ENCODE measurements at regions not wholly inside any gene's neighbourhood (a gene's known extent, or its start where the extent isn't known, plus 50 kb on each side); places are given as distances from the start of the nearest gene placed in this dataset.

- no peak for ATAC-seq (replicated peaks)
- Mint-ChIP-seq H3K4me1 (no peaks in the 10 kb centered on the region), H3K4me3 (no peak overlapping the region), H3K27me3 (no peaks in the 10 kb centered on the region), H3K27ac (no peak overlapping the region), H3K9me3 (peaks cover 3% of the 10 kb centered on the region), H3K36me3 (ENCODE audit: low read depth) (no peaks in the 10 kb centered on the region)
Observed at GRCh38 chr1:239067480-239067879, 318.9 kb upstream of the CHRM3 start.

GRCh38 chr1:239067058-239067457 lies 319.3 kb upstream of the CHRM3 start:
- H3K9me3 Mint-ChIP-seq = peaks cover 3% of the 10 kb centered on the region
- no peak overlapping the region for H3K27ac Mint-ChIP-seq
- ATAC-seq (replicated peaks) = no peak
- no peaks in the 10 kb centered on the region for H3K36me3 Mint-ChIP-seq (ENCODE audit: low read depth)
- H3K4me3 Mint-ChIP-seq = no peak overlapping the region
- no peaks in the 10 kb centered on the region for H3K4me1 Mint-ChIP-seq
- no peaks in the 10 kb centered on the region for H3K27me3 Mint-ChIP-seq

- H3K9me3 Mint-ChIP-seq = peaks cover 3% of the 10 kb centered on the region
- ATAC-seq (replicated peaks) = no peak
- H3K27me3 Mint-ChIP-seq = no peaks in the 10 kb centered on the region
- H3K4me1 Mint-ChIP-seq = no peaks in the 10 kb centered on the region
- H3K27ac Mint-ChIP-seq = no peak overlapping the region
- no peak overlapping the region for H3K4me3 Mint-ChIP-seq
- H3K36me3 Mint-ChIP-seq (ENCODE audit: low read depth) = no peaks in the 10 kb centered on the region
Observed at GRCh38 chr1:239061770-239062169, 324.6 kb upstream of the CHRM3 start.

GRCh38 chr1:239058190-239058589 lies 328.2 kb upstream of the CHRM3 start:
- Mint-ChIP-seq H3K27ac (no peak overlapping the region), H3K36me3 (ENCODE audit: low read depth) (no peaks in the 10 kb centered on the region), H3K4me1 (no peaks in the 10 kb centered on the region), H3K27me3 (no peaks in the 10 kb centered on the region), H3K4me3 (no peak overlapping the region), H3K9me3 (peaks cover 8% of the 10 kb centered on the region)
- ATAC-seq (replicated peaks) = no peak

DNA sequence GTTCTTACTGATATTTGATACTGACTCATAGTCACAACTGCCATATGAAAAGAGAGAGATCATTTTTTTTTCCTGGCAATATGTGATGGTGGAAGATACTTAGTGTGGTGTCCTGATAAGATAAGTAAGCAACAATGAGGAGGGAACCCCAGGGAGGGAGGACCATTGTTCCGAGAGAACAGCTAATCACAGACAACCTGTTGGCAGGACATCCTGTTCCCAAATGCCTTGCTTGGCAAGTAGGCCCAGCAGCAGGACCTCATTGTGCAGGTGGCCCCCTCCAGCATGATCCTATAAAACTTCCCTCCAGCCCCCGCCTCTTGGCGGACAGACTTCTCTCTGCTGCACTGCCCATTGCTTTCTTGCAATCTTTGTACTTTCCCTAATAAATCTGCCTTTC lies 329.4 kb upstream of the CHRM3 start:
- peaks cover 8% of the 10 kb centered on the region for H3K9me3 Mint-ChIP-seq
- no peaks in the 10 kb centered on the region for H3K36me3 Mint-ChIP-seq (ENCODE audit: low read depth)
- ATAC-seq (replicated peaks) = no peak
- no peak overlapping the region for H3K27ac Mint-ChIP-seq
- no peaks in the 10 kb centered on the region for H3K4me1 Mint-ChIP-seq
- no peaks in the 10 kb centered on the region for H3K27me3 Mint-ChIP-seq
- no peak overlapping the region for H3K4me3 Mint-ChIP-seq

DNA sequence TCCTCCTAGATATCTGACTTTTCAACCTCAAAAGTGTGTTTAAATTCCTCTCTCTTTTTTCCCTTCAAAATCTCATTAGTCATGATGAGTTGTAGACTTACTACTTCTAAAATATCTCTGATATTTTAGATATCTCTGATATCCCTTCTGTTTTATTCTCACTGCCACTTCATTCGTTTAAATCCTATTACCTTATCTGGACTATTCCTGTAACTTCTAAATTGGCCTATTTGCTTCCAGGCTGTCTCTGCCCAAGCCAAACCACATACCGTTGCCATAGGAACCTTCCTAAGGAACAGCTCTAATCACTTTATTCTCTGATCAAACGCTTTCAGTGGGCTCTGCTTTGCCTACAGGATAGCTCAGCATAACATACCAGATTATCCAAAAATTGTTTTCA lies 333.1 kb upstream of the CHRM3 start:
- Mint-ChIP-seq H3K9me3 (peaks cover 8% of the 10 kb centered on the region), H3K36me3 (ENCODE audit: low read depth) (no peaks in the 10 kb centered on the region), H3K27ac (no peak overlapping the region), H3K27me3 (no peaks in the 10 kb centered on the region), H3K4me1 (no peaks in the 10 kb centered on the region), H3K4me3 (no peak overlapping the region)
- no peak for ATAC-seq (replicated peaks)

GRCh38 chr1:239049571-239049970 lies 336.8 kb upstream of the CHRM3 start:
- H3K27ac Mint-ChIP-seq = no peak overlapping the region
- no peaks in the 10 kb centered on the region for H3K36me3 Mint-ChIP-seq (ENCODE audit: low read depth)
- H3K27me3 Mint-ChIP-seq = no peaks in the 10 kb centered on the region
- H3K4me1 Mint-ChIP-seq = no peaks in the 10 kb centered on the region
- H3K4me3 Mint-ChIP-seq = no peak overlapping the region
- H3K9me3 Mint-ChIP-seq = peaks cover 9% of the 10 kb centered on the region
- no peak for ATAC-seq (replicated peaks)

DNA sequence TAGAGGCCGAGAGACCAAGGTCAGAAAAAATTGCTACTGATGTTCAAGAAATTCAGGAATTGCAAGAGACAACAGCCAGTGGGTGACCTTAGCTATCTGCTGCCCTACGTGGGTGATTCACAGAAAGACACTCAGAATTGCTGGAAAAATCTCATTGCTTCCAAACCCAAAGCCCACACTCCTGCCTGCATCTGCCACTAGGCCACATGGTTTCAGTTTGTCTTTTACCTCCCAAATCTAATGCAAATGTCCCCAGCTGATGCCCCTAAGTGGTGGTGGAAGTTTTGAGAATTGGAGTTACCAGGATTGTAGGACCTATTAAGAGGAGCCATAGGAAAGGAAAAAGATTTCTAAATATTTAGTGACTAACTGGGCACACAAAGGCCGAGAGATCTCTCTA lies 341.5 kb upstream of the CHRM3 start:
- Mint-ChIP-seq H3K9me3 (peaks cover 12% of the 10 kb centered on the region), H3K27ac (no peak overlapping the region), H3K4me1 (no peaks in the 10 kb centered on the region), H3K4me3 (no peak overlapping the region), H3K27me3 (no peaks in the 10 kb centered on the region), H3K36me3 (ENCODE audit: low read depth) (no peaks in the 10 kb centered on the region)
- no peak for ATAC-seq (replicated peaks)

- H3K27ac Mint-ChIP-seq = no peak overlapping the region
Observed at GRCh38 chr1:239040523-239040922, 345.8 kb upstream of the CHRM3 start.

DNA sequence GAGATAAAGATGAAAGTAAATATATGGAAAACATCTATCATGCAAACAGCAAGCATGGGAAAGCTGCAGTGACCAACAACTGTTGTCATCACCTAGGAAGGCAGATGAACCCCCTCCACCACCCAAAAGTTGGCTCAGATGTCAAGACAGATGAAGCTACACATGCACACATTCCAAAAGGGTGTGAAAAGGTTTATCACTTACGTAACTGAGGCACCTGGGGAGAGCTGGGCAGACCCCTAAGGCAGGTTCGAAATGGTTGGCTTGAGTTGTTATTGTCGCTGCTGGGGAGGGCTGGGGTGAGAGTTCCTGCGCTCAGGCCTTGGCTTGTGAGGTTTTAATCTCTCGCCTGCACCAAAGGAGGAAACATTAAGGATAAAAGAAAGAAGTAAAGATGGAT lies 355.1 kb upstream of the CHRM3 start:
- H3K9me3 Mint-ChIP-seq = peaks cover 4% of the 10 kb centered on the region
- no peak overlapping the region for H3K4me3 Mint-ChIP-seq
- H3K27me3 Mint-ChIP-seq = no peaks in the 10 kb centered on the region
- ATAC-seq (replicated peaks) = no peak
- H3K36me3 Mint-ChIP-seq (ENCODE audit: low read depth) = no peaks in the 10 kb centered on the region
- no peak overlapping the region for H3K27ac Mint-ChIP-seq
- H3K4me1 Mint-ChIP-seq = no peaks in the 10 kb centered on the region

More at GRCh38 chr1:239040523-239040922, 345.8 kb upstream of the CHRM3 start:
- Mint-ChIP-seq H3K27me3 (no peaks in the 10 kb centered on the region), H3K4me1 (no peaks in the 10 kb centered on the region), H3K36me3 (ENCODE audit: low read depth) (no peaks in the 10 kb centered on the region), H3K4me3 (no peak overlapping the region), H3K9me3 (peaks cover 8% of the 10 kb centered on the region)
- ATAC-seq (replicated peaks) = no peak

DNA sequence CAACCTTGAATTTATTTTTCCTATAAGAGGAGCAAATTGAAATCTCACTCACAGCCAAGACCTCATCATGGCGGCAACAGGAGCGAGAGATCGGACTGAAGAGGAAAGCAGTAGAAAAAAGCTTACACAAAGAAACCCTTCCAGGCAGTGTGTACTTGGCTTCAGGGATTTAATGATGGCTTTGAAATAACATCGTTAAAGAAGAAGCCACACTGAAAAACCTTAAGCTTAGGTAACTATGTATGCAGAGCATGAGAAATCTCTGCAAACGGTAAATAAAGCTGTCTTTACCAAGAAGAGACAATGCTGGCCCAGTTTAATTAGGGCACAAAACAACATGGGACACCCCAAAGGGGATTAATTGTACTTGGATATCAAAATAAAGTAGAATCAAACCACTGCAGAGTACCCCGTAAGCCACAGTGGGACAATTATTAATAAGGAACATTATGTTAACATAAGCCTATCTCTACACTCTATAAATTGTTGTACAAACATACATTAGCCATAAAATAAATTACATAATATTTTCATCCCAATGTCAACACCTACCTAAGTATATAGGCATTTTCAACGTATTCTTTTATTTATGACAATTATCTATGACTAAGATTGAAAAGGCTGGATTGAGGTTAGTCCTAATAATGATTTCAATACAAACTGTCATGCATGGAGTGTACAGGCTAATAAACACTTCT lies 360.2 kb upstream of the CHRM3 start:
- Mint-ChIP-seq H3K27ac (no peak overlapping the region), H3K4me3 (no peak overlapping the region), H3K36me3 (ENCODE audit: low read depth) (no peaks in the 10 kb centered on the region), H3K9me3 (peaks cover 4% of the 10 kb centered on the region), H3K4me1 (no peaks in the 10 kb centered on the region), H3K27me3 (no peaks in the 10 kb centered on the region)
- no peak for ATAC-seq (replicated peaks)

GRCh38 chr1:239025223-239025622 lies 361.1 kb upstream of the CHRM3 start:
- H3K4me3 Mint-ChIP-seq = no peak overlapping the region
- no peaks in the 10 kb centered on the region for H3K36me3 Mint-ChIP-seq (ENCODE audit: low read depth)
- no peaks in the 10 kb centered on the region for H3K27me3 Mint-ChIP-seq
- H3K9me3 Mint-ChIP-seq = peaks cover 7% of the 10 kb centered on the region
- H3K4me1 Mint-ChIP-seq = no peaks in the 10 kb centered on the region
- no peak for ATAC-seq (replicated peaks)
- no peak overlapping the region for H3K27ac Mint-ChIP-seq

DNA sequence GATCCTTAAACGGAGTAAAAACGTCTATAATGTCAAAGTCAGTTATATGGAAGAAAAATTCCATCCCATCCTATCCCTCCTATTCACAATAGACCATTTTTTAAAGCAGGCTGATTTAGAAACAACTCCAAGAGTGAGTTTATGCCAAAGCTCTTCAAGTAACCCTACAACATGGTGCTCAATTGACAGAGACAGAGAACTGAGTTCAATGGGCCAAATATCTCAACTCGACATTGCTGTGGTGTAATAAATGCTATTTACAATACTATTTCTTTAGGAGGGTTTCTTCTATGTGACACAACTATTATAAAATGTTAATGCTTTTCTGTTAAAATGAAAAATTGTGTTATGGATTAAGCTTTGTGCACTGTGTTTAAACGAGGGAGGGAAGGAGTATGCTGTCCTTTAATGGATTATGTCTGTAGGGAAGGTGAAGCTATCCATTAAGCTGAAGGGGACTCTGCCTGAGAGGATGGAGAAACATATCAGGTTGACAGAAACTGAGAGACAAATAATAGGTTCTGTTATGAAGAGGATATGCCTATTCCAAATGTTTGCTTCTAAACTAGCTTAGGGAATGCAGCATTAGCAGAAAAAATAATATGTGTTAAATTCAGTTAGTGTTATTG lies 362.5 kb upstream of the CHRM3 start:
- Mint-ChIP-seq H3K9me3 (peaks cover 7% of the 10 kb centered on the region), H3K36me3 (ENCODE audit: low read depth) (no peaks in the 10 kb centered on the region), H3K4me3 (no peak overlapping the region), H3K27me3 (no peaks in the 10 kb centered on the region), H3K27ac (no peak overlapping the region), H3K4me1 (no peaks in the 10 kb centered on the region)
- no peak for ATAC-seq (replicated peaks)

GRCh38 chr1:239016337-239016736 lies 370.0 kb upstream of the CHRM3 start:
- Mint-ChIP-seq H3K4me3 (no peak overlapping the region), H3K27ac (no peak overlapping the region), H3K9me3 (peaks cover 10% of the 10 kb centered on the region), H3K27me3 (no peaks in the 10 kb centered on the region), H3K4me1 (no peaks in the 10 kb centered on the region), H3K36me3 (ENCODE audit: low read depth) (no peaks in the 10 kb centered on the region)
- no peak for ATAC-seq (replicated peaks)

- Mint-ChIP-seq H3K36me3 (ENCODE audit: low read depth) (no peaks in the 10 kb centered on the region), H3K9me3 (peaks cover 7% of the 10 kb centered on the region)
Observed at GRCh38 chr1:239011382-239011781, 375.0 kb upstream of the CHRM3 start.

More at GRCh38 chr1:239011382-239011781, 375.0 kb upstream of the CHRM3 start:
- ATAC-seq (replicated peaks) = no peak
- Mint-ChIP-seq H3K4me1 (no peaks in the 10 kb centered on the region), H3K27ac (no peak overlapping the region), H3K4me3 (no peak overlapping the region), H3K27me3 (no peaks in the 10 kb centered on the region)
